Body of pancreas (tissue), 4 donors: ENCODE measurements at regions not wholly inside any gene's neighbourhood (a gene's known extent, or its start where the extent isn't known, plus 50 kb on each side); places are given as distances from the start of the nearest gene placed in this dataset.

Experiments used
- ATAC-seq: fragments of 150-250 bp; one replicate; pipeline ENCODE4 v1.9.1; 2016
- DNase-seq, 4 donors: peaks; one replicate each; pipeline ENCODE4 v3.0.0-alpha.2; 2019
- H3K27ac ChIP-seq, 4 donors: fragments of 200-600 bp; sonication (generic); 1 replicate in 3 of 4; 2 replicates in 1 of 4; pipeline versions ENCODE4 v1.5.1 to v1.6.1; 2016 to 2019; ENCODE audit warnings: mild to moderate bottlenecking in 1 of 4, mixed read lengths in 1 of 4, moderate library complexity in 1 of 4
- H3K27me3 ChIP-seq, 2 donors: fragments of 200-600 bp; sonication (generic); one replicate each; pipeline ENCODE4 v1.6.0; 2016; ENCODE audit warnings: mild to moderate bottlenecking in 1 of 2
- H3K36me3 ChIP-seq, 2 donors: fragments of 200-600 bp; sonication (generic); replicated peaks in 1 of 2; 2 replicates each; pipeline ENCODE4 v1.5.1; 2016; ENCODE audit warnings: low read depth in 2 of 2; ENCODE audit not compliant: insufficient read depth in 1 of 2
- H3K4me1 ChIP-seq: fragments of 200-600 bp; sonication (generic); one replicate; pipeline ENCODE4 v1.6.0; 2016
- H3K4me3 ChIP-seq, 2 donors: fragments of 200-600 bp; sonication (generic); 1 replicate in 1 of 2; 2 replicates in 1 of 2; pipeline ENCODE4 v1.5.1; 2016 to 2019
- H3K9me3 ChIP-seq, 3 donors: fragments of 200-600 bp; sonication (generic); 1 replicate in 2 of 3; 2 replicates in 1 of 3; pipeline ENCODE4 v1.5.1; 2016
- POLR2A ChIP-seq, 3 donors: fragments of 450-650 bp; IDR thresholded peaks; one replicate each; pipeline ENCODE4 v1.6.1; 2016; ENCODE audit warnings: antibody characterized with exemption in 3 of 3, mild to moderate bottlenecking in 2 of 3
- WGBS, 2 donors: methylation state at CpG; one replicate each; pipeline ENCODE4 v1.1.5; 2017; 5-methylcytosine and 5-hydroxymethylcytosine counted together
- intact Hi-C: fragments of 100-400 bp; cut with DNase I; formaldehyde crosslinking; loops from one replicate; pipeline ENCODE4 v1.15.1; 2023
- TF ChIP-seq, protein P1 (sequence below), 7 experiments: fragments of 450-650 bp in 4 of 7; fragments of 200-600 bp in 3 of 7; sonication (generic) in 3 of 7; IDR thresholded peaks; one replicate each; pipeline ENCODE4 v1.5.1; 2016 to 2019; ENCODE audit warnings: antibody characterized with exemption in 7 of 7

DNA sequence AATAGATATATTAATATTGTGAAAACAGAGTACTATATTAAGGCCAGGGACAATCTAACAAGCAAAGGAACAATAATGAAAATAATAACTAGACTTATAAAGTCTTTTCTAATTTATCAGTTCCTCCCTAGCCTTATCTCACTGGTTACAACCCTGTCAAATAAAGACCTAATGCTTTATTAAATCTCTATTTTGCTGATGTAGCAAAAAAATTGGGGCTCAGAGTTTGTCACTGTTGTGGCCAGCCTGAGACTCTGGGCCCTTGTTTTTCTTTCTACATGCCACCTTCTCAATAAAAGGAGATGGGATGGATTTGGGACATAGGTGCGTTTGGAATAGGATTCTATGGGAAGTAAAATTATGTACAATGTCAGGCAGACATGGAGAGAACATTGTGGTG, 937.0 kb downstream of the IGSF11 start:
- Histone ChIP-seq H3K4me1 (no peaks in the 10 kb centered on the region), H3K36me3 (no peaks in the 10 kb centered on the region), H3K27me3 (no peaks in the 10 kb centered on the region), H3K4me3 (no peak overlapping the region), H3K27ac (no peak overlapping the region), H3K9me3 (no peaks in the 10 kb centered on the region)
- intact Hi-C loops: no loop called here
- ATAC-seq: no peak
- DNase-seq: no peak
- 42 to 52% methylated on average over 1 of the region's 1 CpG for WGBS, 2 donors
- TF ChIP-seq, protein P1, sequence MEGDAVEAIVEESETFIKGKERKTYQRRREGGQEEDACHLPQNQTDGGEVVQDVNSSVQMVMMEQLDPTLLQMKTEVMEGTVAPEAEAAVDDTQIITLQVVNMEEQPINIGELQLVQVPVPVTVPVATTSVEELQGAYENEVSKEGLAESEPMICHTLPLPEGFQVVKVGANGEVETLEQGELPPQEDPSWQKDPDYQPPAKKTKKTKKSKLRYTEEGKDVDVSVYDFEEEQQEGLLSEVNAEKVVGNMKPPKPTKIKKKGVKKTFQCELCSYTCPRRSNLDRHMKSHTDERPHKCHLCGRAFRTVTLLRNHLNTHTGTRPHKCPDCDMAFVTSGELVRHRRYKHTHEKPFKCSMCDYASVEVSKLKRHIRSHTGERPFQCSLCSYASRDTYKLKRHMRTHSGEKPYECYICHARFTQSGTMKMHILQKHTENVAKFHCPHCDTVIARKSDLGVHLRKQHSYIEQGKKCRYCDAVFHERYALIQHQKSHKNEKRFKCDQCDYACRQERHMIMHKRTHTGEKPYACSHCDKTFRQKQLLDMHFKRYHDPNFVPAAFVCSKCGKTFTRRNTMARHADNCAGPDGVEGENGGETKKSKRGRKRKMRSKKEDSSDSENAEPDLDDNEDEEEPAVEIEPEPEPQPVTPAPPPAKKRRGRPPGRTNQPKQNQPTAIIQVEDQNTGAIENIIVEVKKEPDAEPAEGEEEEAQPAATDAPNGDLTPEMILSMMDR (IDR thresholded peaks at IDR 0.05): no peak
- no peak for TF ChIP-seq POLR2A (IDR thresholded peaks at IDR 0.05)

GRCh38 chr3:118098827-118099226, 935.8 kb downstream of the IGSF11 start:
- intact Hi-C loops: no loop called here
- Histone ChIP-seq H3K36me3 (no peaks in the 10 kb centered on the region), H3K27me3 (no peaks in the 10 kb centered on the region), H3K4me3 (no peak overlapping the region), H3K27ac (no peak overlapping the region), H3K4me1 (no peaks in the 10 kb centered on the region), H3K9me3 (no peaks in the 10 kb centered on the region)
- DNase-seq (no peak), ATAC-seq (no peak)
- TF ChIP-seq, protein P1 (IDR thresholded peaks at IDR 0.05): no peak
- no peak for TF ChIP-seq POLR2A (IDR thresholded peaks at IDR 0.05)
- 26 to 41% methylated on average over 1 of the region's 1 CpG for WGBS, 2 donors

- no peak for TF ChIP-seq POLR2A (IDR thresholded peaks at IDR 0.05)
- TF ChIP-seq, protein P1 (IDR thresholded peaks at IDR 0.05): no peak
- H3K9me3 ChIP-seq: no peaks in the 10 kb centered on the region
- H3K36me3 ChIP-seq: no peaks in the 10 kb centered on the region
- no peaks in the 10 kb centered on the region for H3K27me3 ChIP-seq
- ATAC-seq (no peak), DNase-seq (no peak)
- H3K4me1 ChIP-seq: no peaks in the 10 kb centered on the region
- intact Hi-C loops: no loop called here
- H3K27ac ChIP-seq: no peak overlapping the region
- no peak overlapping the region for H3K4me3 ChIP-seq
- 29 to 31% methylated on average over 2 of the region's 2 CpGs for WGBS, 2 donors
Observed at GRCh38 chr3:118101891-118102290, 932.8 kb downstream of the IGSF11 start.

- intact Hi-C loops: no loop called here
- H3K36me3 ChIP-seq: no peaks in the 10 kb centered on the region
- ATAC-seq: no peak
- WGBS, 2 donors: 36 to 61% methylated on average over 2 of the region's 2 CpGs
- H3K4me3 ChIP-seq: no peak overlapping the region
- H3K27me3 ChIP-seq: no peaks in the 10 kb centered on the region
- H3K4me1 ChIP-seq: no peaks in the 10 kb centered on the region
- DNase-seq: no peak
- TF ChIP-seq, protein P1 (IDR thresholded peaks at IDR 0.05): no peak
- TF ChIP-seq POLR2A (IDR thresholded peaks at IDR 0.05): no peak
- H3K27ac ChIP-seq: no peak overlapping the region
- H3K9me3 ChIP-seq: no peaks in the 10 kb centered on the region
Observed at GRCh38 chr3:118102737-118103136, 931.9 kb downstream of the IGSF11 start.

DNA sequence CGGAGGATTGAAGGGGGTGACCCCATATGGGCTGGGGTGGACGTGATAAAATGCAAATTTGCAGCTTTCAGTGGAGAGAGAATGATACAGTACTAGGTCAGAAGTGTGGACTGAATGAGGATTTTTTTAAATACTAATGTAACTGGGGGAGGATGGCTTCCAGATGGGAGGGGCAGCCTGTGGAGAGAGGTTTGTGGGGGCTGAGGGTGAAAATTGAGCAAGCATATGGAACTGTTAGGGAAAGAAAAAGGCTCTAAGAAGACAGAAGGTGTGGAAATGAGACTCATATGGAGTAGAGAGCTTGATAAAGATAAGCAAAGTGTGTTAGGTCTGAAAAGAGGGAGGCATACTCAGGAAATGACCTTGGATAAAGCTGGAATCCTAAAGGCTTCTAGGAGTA, 926.4 kb downstream of the IGSF11 start:
- WGBS, 2 donors: 45 to 65% methylated on average over 2 of the region's 2 CpGs

More for the DNA sequence above, 926.4 kb downstream of the IGSF11 start:
- DNase-seq (no peak), ATAC-seq (no peak)
- Histone ChIP-seq H3K36me3 (no peaks in the 10 kb centered on the region), H3K27ac (no peak overlapping the region), H3K27me3 (no peaks in the 10 kb centered on the region), H3K4me1 (no peaks in the 10 kb centered on the region), H3K9me3 (no peaks in the 10 kb centered on the region), H3K4me3 (no peak overlapping the region)
- intact Hi-C loops: no loop called here
- TF ChIP-seq, protein P1 (IDR thresholded peaks at IDR 0.05): no peak
- TF ChIP-seq POLR2A (IDR thresholded peaks at IDR 0.05): no peak
